IMR-90 (cell line): ENCODE measurements at regions not wholly inside any gene's neighbourhood (a gene's known extent, or its start where the extent isn't known, plus 50 kb on each side); places are given as distances from the start of the nearest gene placed in this dataset.

Experiments
- ATAC-seq: fragments of 200-7000 bp; cut with Tn5 transposase; 2 replicates; pipeline ENCODE4 v1.9.1; 2020; ENCODE audit warnings: low read depth, mild to moderate bottlenecking, moderate library complexity
- BruUV-seq: library from RNA; stranded (reverse); fragments of 400-500 nt; replicated peaks from 2 replicates; lab custom pipeline; 2021; lab: Mats Ljungman, UMichigan
- CTCF ChIA-PET: fragments of 300-600 bp; formaldehyde crosslinking; extraction: SDS; loops from one replicate; lab custom pipeline; 2021; ENCODE audit warnings: antibody characterized with exemption; lab: Yijun Ruan, JAX
- POLR2A ChIA-PET: fragments of 300-600 bp; sonication (Branson Sonifier 250); formaldehyde crosslinking; loops from one replicate; lab custom pipeline; 2022; ENCODE audit warnings: antibody characterized with exemption; ENCODE audit not compliant: unreplicated experiment; lab: Charles Lee
- DNase-seq: peaks from one replicate; pipeline ENCODE4 v3.0.0; 2013
- H2AFZ ChIP-seq: replicated peaks from 2 replicates; pipeline ENCODE3; 2013; ENCODE audit warnings: low read length, mild to moderate bottlenecking; ENCODE audit not compliant: poor library complexity
- H2AK5ac ChIP-seq: 2 replicates; pipeline ENCODE4 v1.6.1; 2013; ENCODE audit warnings: low read depth, low read length, inconsistent platforms
- H2AK9ac ChIP-seq: replicated peaks from 2 replicates; pipeline ENCODE3; 2013; ENCODE audit warnings: mild to moderate bottlenecking, low read depth, low read length, moderate library complexity; ENCODE audit not compliant: poor library complexity
- H2BK120ac ChIP-seq: 2 replicates; pipeline ENCODE4 v1.6.1; 2013; ENCODE audit warnings: low read depth, low read length, inconsistent platforms
- H2BK15ac ChIP-seq: 3 replicates; pipeline ENCODE4 v1.6.1; 2013; ENCODE audit warnings: low read depth, low read length, inconsistent platforms
- H2BK20ac ChIP-seq: 2 replicates; pipeline ENCODE4 v1.6.1; 2013; ENCODE audit warnings: low read depth, mild to moderate bottlenecking, inconsistent platforms, low read length, moderate library complexity
- H2BK5ac ChIP-seq: 2 replicates; pipeline ENCODE4 v1.6.1; 2013; ENCODE audit warnings: mild to moderate bottlenecking, low read depth, low read length, inconsistent platforms; ENCODE audit not compliant: poor library complexity, severe bottlenecking
- H3K14ac ChIP-seq: replicated peaks from 2 replicates; pipeline ENCODE4 v1.6.1; 2013; ENCODE audit warnings: low read depth, low read length, inconsistent platforms
- H3K18ac ChIP-seq: 2 replicates; pipeline ENCODE4 v1.6.1; 2013; ENCODE audit warnings: low read depth, low read length, control low read depth
- H3K23ac ChIP-seq: 2 replicates; pipeline ENCODE4 v1.6.1; 2013; ENCODE audit warnings: low read depth, low read length, inconsistent platforms
- H3K27ac ChIP-seq: 2 replicates; pipeline ENCODE4 v1.5.1; 2013; ENCODE audit warnings: mild to moderate bottlenecking, control low read depth, low read length; ENCODE audit not compliant: insufficient read depth
- H3K27me3 ChIP-seq: 2 replicates; pipeline ENCODE4 v1.6.1; 2013; ENCODE audit warnings: low read length; ENCODE audit not compliant: control insufficient read depth, insufficient read depth
- H3K36me3 ChIP-seq: 2 replicates; pipeline ENCODE4 v1.6.1; 2013; ENCODE audit warnings: low read length, mixed read lengths; ENCODE audit not compliant: control insufficient read depth, insufficient read depth
- H3K4ac ChIP-seq: 2 replicates; pipeline ENCODE4 v1.6.1; 2013; ENCODE audit warnings: low read depth, low read length, inconsistent platforms
- H3K4me1 ChIP-seq: 2 replicates; pipeline ENCODE4 v1.6.1; 2013; ENCODE audit warnings: low read length, mixed read lengths; ENCODE audit not compliant: control insufficient read depth, insufficient read depth
- H3K4me2 ChIP-seq: 2 replicates; pipeline ENCODE4 v1.6.1; 2013; ENCODE audit warnings: low read depth, mild to moderate bottlenecking, control low read depth, low read length, moderate library complexity
- H3K4me3 ChIP-seq: 2 replicates; pipeline ENCODE4 v1.5.1; 2013; ENCODE audit warnings: low read depth, mild to moderate bottlenecking, control low read depth, low read length, moderate library complexity; ENCODE audit not compliant: insufficient read depth
- H3K56ac ChIP-seq: 2 replicates; pipeline ENCODE4 v1.6.1; 2013; ENCODE audit warnings: low read length, inconsistent platforms; ENCODE audit not compliant: insufficient read depth; ENCODE audit errors: extremely low read depth
- H3K79me1 ChIP-seq, 2 experiments: 2 replicates each; pipeline ENCODE4 v1.6.1; 2013; ENCODE audit warnings: low read length in 2 of 2, inconsistent platforms in 1 of 2, low read depth in 1 of 2
- H3K9ac ChIP-seq: 2 replicates; pipeline ENCODE4 v1.6.1; 2013; ENCODE audit warnings: low read depth, low read length, control low read depth
- H3K9me1 ChIP-seq: 2 replicates; pipeline ENCODE4 v1.6.1; 2013; ENCODE audit warnings: low read length, inconsistent platforms; ENCODE audit not compliant: insufficient read depth
- H3K9me3 ChIP-seq: 2 replicates; pipeline ENCODE4 v1.6.1; 2013; ENCODE audit warnings: low read length; ENCODE audit not compliant: control insufficient read depth, insufficient read depth
- H4K20me1 ChIP-seq: 2 replicates; pipeline ENCODE4 v1.6.1; 2013; ENCODE audit warnings: low read length, inconsistent platforms; ENCODE audit not compliant: insufficient read depth
- H4K5ac ChIP-seq: 2 replicates; pipeline ENCODE4 v1.6.1; 2013; ENCODE audit warnings: mild to moderate bottlenecking, low read depth, low read length, control low read depth
- H4K8ac ChIP-seq, 2 experiments: 2 replicates each; pipeline ENCODE4 v1.6.1; 2013; ENCODE audit warnings: low read depth in 2 of 2, low read length in 2 of 2, control low read depth in 1 of 2, inconsistent platforms in 1 of 2
- H4K91ac ChIP-seq: 2 replicates; pipeline ENCODE4 v1.6.1; 2013; ENCODE audit warnings: low read depth, low read length, inconsistent platforms; ENCODE audit not compliant: insufficient read depth
- BHLHE40 ChIP-seq: fragments of 150-350 bp; IDR thresholded peaks from 2 replicates; pipeline ENCODE4 v1.6.1; 2016; ENCODE audit warnings: mild to moderate bottlenecking, low read depth, low read length
- CEBPB ChIP-seq: IDR thresholded peaks from 2 replicates; pipeline ENCODE4 v1.6.1; 2012; ENCODE audit warnings: low read depth, low read length, improper control_type of control experiment
- CHD1 ChIP-seq: IDR thresholded peaks from 2 replicates; pipeline ENCODE4 v1.6.1; 2012; ENCODE audit warnings: low read depth, low read length, improper control_type of control experiment
- FOS ChIP-seq: fragments of 150-350 bp; IDR thresholded peaks from 2 replicates; pipeline ENCODE4 v1.6.1; 2016; ENCODE audit warnings: low read depth, low read length
- MAFK ChIP-seq: IDR thresholded peaks from 2 replicates; pipeline ENCODE4 v1.6.1; 2012; ENCODE audit warnings: low read depth, low read length, improper control_type of control experiment
- MAZ ChIP-seq: IDR thresholded peaks from 2 replicates; pipeline ENCODE4 v1.6.1; 2012; ENCODE audit warnings: low read depth, mild to moderate bottlenecking, low read length, improper control_type of control experiment, moderate library complexity, borderline replicate concordance
- MXI1 ChIP-seq: IDR thresholded peaks from 2 replicates; pipeline ENCODE4 v1.6.1; 2012; ENCODE audit warnings: low read depth, mild to moderate bottlenecking, low read length, moderate library complexity, borderline replicate concordance
- NFE2L2 ChIP-seq: fragments of 150-350 bp; IDR thresholded peaks from 2 replicates; pipeline ENCODE4 v1.6.1; 2016; ENCODE audit warnings: low read depth, mild to moderate bottlenecking, low read length
- POLR2A ChIP-seq: IDR thresholded peaks from 2 replicates; pipeline ENCODE4 v1.6.1; 2012; ENCODE audit warnings: mild to moderate bottlenecking, low read depth, low read length
- RAD21 ChIP-seq: IDR thresholded peaks from 2 replicates; pipeline ENCODE4 v1.6.1; 2012; ENCODE audit warnings: low read length, improper control_type of control experiment
- RCOR1 ChIP-seq: IDR thresholded peaks from 2 replicates; pipeline ENCODE4 v1.6.1; 2012; ENCODE audit warnings: mild to moderate bottlenecking, low read length, improper control_type of control experiment; ENCODE audit not compliant: insufficient replicate concordance
- RFX5 ChIP-seq: IDR thresholded peaks from 2 replicates; pipeline ENCODE4 v1.8.0; 2012; ENCODE audit warnings: low read depth, mild to moderate bottlenecking, low read length, moderate library complexity
- SMC3 ChIP-seq: fragments of 150-350 bp; IDR thresholded peaks from 2 replicates; pipeline ENCODE4 v1.6.1; 2016; ENCODE audit warnings: low read depth, mild to moderate bottlenecking, antibody characterized with exemption, low read length, moderate library complexity
- USF2 ChIP-seq: fragments of 150-350 bp; IDR thresholded peaks from 2 replicates; pipeline ENCODE4 v1.6.1; 2017; ENCODE audit warnings: mild to moderate bottlenecking, antibody characterized with exemption, low read length, low read depth
- WGBS, 2 experiments: methylation state at CpG; one replicate each; pipeline versions ENCODE4 v1.1.5 to v1.1.7; 2013; ENCODE audit warnings: missing lambda C conversion rate in 2 of 2; ENCODE audit not compliant: insufficient read length in 1 of 2; ENCODE audit errors: extremely low coverage in 2 of 2; 5-methylcytosine and 5-hydroxymethylcytosine counted together
- dilution Hi-C: fragments of 300-500 bp; cut with HindIII; formaldehyde crosslinking; loops from one replicate; pipeline ENCODE4 v1.14.3; 2018; ENCODE audit warnings: low sequenced_read_pairs; ENCODE audit not compliant: unreplicated experiment
- in situ Hi-C: fragments of 300-500 bp; cut with MboI; formaldehyde crosslinking; loops from 3 replicates; pipeline ENCODE4 v1.14.3; 2019; ENCODE audit warnings: low sequenced_read_pairs, inconsistent platforms, mixed read lengths
- intact Hi-C: fragments of 100-400 bp; cut with micrococcal nuclease; formaldehyde crosslinking; loops from 2 replicates; pipeline ENCODE4 v1.10.0; 2022
- TF ChIP-seq, protein P1 (sequence below): conservative IDR thresholded peaks from 2 replicates; pipeline ENCODE4 v1.5.1; 2012; ENCODE audit warnings: mild to moderate bottlenecking, low read depth, low read length, improper control_type of control experiment
- TF ChIP-seq, protein P2 (sequence below): fragments of 150-350 bp; IDR thresholded peaks from 2 replicates; pipeline ENCODE4 v1.6.1; 2016; ENCODE audit warnings: low read depth, mild to moderate bottlenecking, low read length, moderate library complexity, borderline replicate concordance

DNA sequence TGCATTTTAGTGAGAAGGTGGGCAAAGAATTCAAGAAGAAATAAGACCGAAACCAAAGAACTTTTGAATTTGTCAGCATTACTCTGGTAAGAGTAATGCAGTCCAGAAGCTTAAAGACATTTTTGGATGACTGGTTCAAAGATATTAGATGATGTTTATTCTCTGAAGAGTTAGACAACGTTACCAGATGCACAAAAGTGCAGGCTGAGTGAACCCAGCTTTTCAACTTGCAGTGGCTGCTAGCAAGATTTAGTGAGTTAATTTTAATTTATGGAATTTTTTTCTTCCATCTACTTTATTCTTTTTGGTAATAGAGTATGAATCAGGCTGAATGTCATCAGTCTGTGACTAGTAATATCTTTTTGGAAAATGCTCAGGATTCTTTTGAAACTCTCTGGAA is 267.3 kb upstream of the AZI2 start:
- no peaks in the 10 kb centered on the region for H3K27me3 ChIP-seq
- no peak overlapping the region for H3K14ac ChIP-seq
- no peak overlapping the region for H2BK15ac ChIP-seq
- no peaks in the 10 kb centered on the region for H3K4me1 ChIP-seq
- H4K20me1 ChIP-seq = no peaks in the 10 kb centered on the region
- H3K18ac ChIP-seq = no peak overlapping the region
- dilution Hi-C loops = no loop called here
- H3K23ac ChIP-seq = no peak overlapping the region
- H3K79me1 ChIP-seq = no peaks in the 10 kb centered on the region
- no peaks in the 10 kb centered on the region for H3K9me1 ChIP-seq
- H2AK5ac ChIP-seq = no peak overlapping the region
- intact Hi-C loops = no loop called here
- H2AFZ ChIP-seq = no peak overlapping the region
- H3K9me3 ChIP-seq = no peaks in the 10 kb centered on the region
- no peak overlapping the region for H2BK5ac ChIP-seq
- no peak overlapping the region for H2BK20ac ChIP-seq
- no peak overlapping the region for H2AK9ac ChIP-seq
- CTCF ChIA-PET = no interaction called here
- no peak overlapping the region for H3K56ac ChIP-seq
- POLR2A ChIA-PET = no interaction called here
- in situ Hi-C loops = no loop called here
- no peak overlapping the region for H3K9ac ChIP-seq
- no peak overlapping the region for H3K4ac ChIP-seq
- H3K36me3 ChIP-seq = no peaks in the 10 kb centered on the region
- no peak overlapping the region for H3K27ac ChIP-seq
- ATAC-seq = no peak
- WGBS, 2 experiments = no CpG with 5 or more reads among the region's 2 CpGs
- H3K4me3 ChIP-seq = no peak overlapping the region
- no peak overlapping the region for H4K91ac ChIP-seq
- H4K5ac ChIP-seq = no peak overlapping the region
- BruUV-seq = no TSS peak
- TF ChIP-seq NFE2L2 = no peak
- TF ChIP-seq, protein P1, sequence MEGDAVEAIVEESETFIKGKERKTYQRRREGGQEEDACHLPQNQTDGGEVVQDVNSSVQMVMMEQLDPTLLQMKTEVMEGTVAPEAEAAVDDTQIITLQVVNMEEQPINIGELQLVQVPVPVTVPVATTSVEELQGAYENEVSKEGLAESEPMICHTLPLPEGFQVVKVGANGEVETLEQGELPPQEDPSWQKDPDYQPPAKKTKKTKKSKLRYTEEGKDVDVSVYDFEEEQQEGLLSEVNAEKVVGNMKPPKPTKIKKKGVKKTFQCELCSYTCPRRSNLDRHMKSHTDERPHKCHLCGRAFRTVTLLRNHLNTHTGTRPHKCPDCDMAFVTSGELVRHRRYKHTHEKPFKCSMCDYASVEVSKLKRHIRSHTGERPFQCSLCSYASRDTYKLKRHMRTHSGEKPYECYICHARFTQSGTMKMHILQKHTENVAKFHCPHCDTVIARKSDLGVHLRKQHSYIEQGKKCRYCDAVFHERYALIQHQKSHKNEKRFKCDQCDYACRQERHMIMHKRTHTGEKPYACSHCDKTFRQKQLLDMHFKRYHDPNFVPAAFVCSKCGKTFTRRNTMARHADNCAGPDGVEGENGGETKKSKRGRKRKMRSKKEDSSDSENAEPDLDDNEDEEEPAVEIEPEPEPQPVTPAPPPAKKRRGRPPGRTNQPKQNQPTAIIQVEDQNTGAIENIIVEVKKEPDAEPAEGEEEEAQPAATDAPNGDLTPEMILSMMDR = no peak
- no peak for TF ChIP-seq MXI1
- no peak for TF ChIP-seq BHLHE40
- TF ChIP-seq USF2 = no peak
- TF ChIP-seq RFX5 = no peak
- TF ChIP-seq CHD1 = no peak
- no peak for TF ChIP-seq SMC3
- TF ChIP-seq POLR2A = no peak
- no peak for TF ChIP-seq RAD21
- TF ChIP-seq FOS = no peak
- TF ChIP-seq CEBPB = no peak
- TF ChIP-seq MAFK = no peak
- TF ChIP-seq, protein P2, sequence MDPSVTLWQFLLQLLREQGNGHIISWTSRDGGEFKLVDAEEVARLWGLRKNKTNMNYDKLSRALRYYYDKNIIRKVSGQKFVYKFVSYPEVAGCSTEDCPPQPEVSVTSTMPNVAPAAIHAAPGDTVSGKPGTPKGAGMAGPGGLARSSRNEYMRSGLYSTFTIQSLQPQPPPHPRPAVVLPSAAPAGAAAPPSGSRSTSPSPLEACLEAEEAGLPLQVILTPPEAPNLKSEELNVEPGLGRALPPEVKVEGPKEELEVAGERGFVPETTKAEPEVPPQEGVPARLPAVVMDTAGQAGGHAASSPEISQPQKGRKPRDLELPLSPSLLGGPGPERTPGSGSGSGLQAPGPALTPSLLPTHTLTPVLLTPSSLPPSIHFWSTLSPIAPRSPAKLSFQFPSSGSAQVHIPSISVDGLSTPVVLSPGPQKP = no peak
- TF ChIP-seq RCOR1 = no peak
- no peak for TF ChIP-seq MAZ
- H2BK120ac ChIP-seq = no peak overlapping the region
- no peak for DNase-seq
- no peak overlapping the region for H4K8ac ChIP-seq
- H3K4me2 ChIP-seq = no peak overlapping the region
